Panc1 (cell line): ENCODE measurements at regions not wholly inside any gene's neighbourhood (a gene's known extent, or its start where the extent isn't known, plus 50 kb on each side); places are given as distances from the start of the nearest gene placed in this dataset.

ENCODE experiments used
- POLR2AphosphoS5 ChIP-seq: IDR thresholded peaks from 2 replicates; pipeline ENCODE4 v1.6.1; 2012; ENCODE audit warnings: mild to moderate bottlenecking, low read depth, low read length, moderate library complexity
- REST ChIP-seq, 2 experiments: IDR thresholded peaks; 2 replicates each; pipeline ENCODE4 v1.6.1; 2011 to 2012; ENCODE audit warnings: low read depth in 2 of 2, control low read depth in 1 of 2, low read length in 1 of 2, mild to moderate bottlenecking in 1 of 2, moderate library complexity in 1 of 2; ENCODE audit not compliant: insufficient read depth in 1 of 2
- SIN3A ChIP-seq: IDR thresholded peaks from 2 replicates; pipeline ENCODE4 v1.6.1; 2012; ENCODE audit warnings: low read depth, mild to moderate bottlenecking, low read length, moderate library complexity, borderline replicate concordance; ENCODE audit not compliant: insufficient read depth
- TF ChIP-seq, protein P1 (sequence below): fragments of 450-650 bp; IDR thresholded peaks from 2 replicates; pipeline ENCODE4 v1.5.1; 2017; ENCODE audit warnings: mild to moderate bottlenecking

DNA sequence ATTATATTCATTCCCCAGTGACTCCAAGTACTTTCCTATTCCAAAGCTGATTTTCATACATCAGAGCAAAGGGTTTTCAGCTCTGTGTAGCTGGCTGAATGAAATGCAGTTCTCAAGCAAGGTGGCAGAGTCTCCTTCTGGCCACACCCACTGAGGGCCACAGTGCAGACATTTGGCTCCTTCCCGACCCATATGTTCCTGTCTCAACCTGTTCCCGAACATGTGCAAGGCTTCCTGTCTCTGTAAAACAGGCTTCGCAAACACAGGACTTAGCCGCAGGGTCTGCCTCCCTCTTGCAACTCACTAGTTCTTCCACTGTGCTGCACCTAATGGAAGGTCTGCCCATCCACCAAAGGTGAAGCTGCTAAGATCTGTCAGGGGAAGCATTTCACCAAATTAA, 249.2 kb downstream of the MID1IP1 start:
- TF ChIP-seq, protein P1, sequence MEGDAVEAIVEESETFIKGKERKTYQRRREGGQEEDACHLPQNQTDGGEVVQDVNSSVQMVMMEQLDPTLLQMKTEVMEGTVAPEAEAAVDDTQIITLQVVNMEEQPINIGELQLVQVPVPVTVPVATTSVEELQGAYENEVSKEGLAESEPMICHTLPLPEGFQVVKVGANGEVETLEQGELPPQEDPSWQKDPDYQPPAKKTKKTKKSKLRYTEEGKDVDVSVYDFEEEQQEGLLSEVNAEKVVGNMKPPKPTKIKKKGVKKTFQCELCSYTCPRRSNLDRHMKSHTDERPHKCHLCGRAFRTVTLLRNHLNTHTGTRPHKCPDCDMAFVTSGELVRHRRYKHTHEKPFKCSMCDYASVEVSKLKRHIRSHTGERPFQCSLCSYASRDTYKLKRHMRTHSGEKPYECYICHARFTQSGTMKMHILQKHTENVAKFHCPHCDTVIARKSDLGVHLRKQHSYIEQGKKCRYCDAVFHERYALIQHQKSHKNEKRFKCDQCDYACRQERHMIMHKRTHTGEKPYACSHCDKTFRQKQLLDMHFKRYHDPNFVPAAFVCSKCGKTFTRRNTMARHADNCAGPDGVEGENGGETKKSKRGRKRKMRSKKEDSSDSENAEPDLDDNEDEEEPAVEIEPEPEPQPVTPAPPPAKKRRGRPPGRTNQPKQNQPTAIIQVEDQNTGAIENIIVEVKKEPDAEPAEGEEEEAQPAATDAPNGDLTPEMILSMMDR = no peak
- TF ChIP-seq SIN3A (no peak), REST (IDR thresholded peaks at IDR 0.05; ENCODE audit: insufficient read depth in 1 of 2, low read depth in 2 of 2, low read length in 1 of 2) (no peak), POLR2AphosphoS5 (no peak)
